GM13976 (cell line): ENCODE measurements at regions not wholly inside any gene's neighbourhood (a gene's known extent, or its start where the extent isn't known, plus 50 kb on each side); places are given as distances from the start of the nearest gene placed in this dataset.

ENCODE experiments used
- DNase-seq: peaks from one replicate; pipeline ENCODE4 v3.0.0; 2012; ENCODE audit warnings: low spot score
- in situ Hi-C: fragments of 300-500 bp; cut with MboI; formaldehyde crosslinking; loops from one replicate; pipeline ENCODE4 v1.12.0; 2022; ENCODE audit warnings: low sequenced_read_pairs, mixed read lengths, inconsistent platforms; ENCODE audit not compliant: unreplicated experiment
- TF ChIP-seq, protein P1 (sequence below): IDR thresholded peaks from 2 replicates; pipeline ENCODE4 v1.5.1; 2012; ENCODE audit warnings: borderline replicate concordance, mild to moderate bottlenecking; ENCODE audit not compliant: insufficient read depth; ENCODE audit errors: extremely low read depth, missing control alignments, control extremely low read depth

DNA sequence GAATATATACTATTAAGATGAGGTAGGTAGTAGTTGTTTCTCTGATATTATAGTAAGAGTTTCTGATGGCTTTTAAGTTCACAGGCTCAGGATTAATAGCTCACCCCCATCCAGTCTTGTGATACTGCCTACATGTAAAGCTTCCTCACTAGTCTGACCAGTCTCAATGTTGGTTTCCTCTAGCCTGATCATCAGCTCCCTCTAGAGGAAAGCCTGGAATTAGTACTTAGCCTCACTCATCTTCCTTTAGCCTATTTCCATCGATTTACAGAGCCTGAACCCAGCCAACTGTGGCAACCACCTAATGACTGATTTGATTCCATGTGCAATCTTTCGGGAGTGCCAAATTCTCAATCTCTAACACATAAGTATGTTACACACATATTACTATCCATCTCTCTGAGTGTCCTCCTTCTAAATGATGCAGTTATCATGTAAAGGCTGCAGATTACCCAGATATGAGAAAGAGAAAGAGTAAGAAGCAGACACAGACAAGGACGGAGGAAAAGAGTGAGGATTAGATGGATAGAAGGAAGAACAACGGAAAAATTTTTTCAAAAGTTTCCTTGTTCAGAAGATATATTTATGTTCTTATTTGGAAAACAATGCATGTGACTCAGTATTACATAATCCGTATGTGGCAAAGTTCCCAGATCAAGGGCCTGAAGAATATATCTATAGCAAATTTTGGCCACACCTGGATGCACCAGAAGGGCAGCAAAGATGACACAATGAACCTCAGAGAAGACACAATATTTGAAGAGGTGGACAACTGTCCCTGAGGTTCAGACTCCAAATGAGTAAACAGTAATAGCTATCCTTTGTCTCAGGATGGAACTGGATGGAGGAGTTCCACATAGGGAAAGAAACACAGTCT is 333.7 kb downstream of the ELAVL2 start:
- in situ Hi-C loops: no loop called here
- TF ChIP-seq, protein P1, sequence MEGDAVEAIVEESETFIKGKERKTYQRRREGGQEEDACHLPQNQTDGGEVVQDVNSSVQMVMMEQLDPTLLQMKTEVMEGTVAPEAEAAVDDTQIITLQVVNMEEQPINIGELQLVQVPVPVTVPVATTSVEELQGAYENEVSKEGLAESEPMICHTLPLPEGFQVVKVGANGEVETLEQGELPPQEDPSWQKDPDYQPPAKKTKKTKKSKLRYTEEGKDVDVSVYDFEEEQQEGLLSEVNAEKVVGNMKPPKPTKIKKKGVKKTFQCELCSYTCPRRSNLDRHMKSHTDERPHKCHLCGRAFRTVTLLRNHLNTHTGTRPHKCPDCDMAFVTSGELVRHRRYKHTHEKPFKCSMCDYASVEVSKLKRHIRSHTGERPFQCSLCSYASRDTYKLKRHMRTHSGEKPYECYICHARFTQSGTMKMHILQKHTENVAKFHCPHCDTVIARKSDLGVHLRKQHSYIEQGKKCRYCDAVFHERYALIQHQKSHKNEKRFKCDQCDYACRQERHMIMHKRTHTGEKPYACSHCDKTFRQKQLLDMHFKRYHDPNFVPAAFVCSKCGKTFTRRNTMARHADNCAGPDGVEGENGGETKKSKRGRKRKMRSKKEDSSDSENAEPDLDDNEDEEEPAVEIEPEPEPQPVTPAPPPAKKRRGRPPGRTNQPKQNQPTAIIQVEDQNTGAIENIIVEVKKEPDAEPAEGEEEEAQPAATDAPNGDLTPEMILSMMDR: no peak
- DNase-seq: no peak

DNA sequence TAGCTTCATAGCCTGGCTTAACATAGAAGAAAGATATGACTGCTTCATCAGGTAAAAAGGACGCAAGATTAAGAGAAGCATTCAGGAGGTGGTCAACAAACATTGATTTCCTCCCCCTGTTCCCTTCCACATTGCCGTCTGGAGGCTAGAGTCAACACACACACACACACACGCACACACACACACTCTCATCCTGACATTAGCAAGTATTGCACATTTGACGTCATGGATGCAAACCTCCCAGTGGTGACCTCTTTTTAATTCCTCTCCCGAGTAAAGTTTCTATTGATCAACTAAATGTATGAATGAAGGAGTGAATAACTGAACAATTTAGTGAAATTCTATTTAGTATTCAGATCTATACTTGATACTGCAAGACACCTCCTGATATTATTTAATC is 332.8 kb downstream of the ELAVL2 start:
- DNase-seq: no peak
- TF ChIP-seq, protein P1: no peak
- in situ Hi-C loops: no loop called here

DNA sequence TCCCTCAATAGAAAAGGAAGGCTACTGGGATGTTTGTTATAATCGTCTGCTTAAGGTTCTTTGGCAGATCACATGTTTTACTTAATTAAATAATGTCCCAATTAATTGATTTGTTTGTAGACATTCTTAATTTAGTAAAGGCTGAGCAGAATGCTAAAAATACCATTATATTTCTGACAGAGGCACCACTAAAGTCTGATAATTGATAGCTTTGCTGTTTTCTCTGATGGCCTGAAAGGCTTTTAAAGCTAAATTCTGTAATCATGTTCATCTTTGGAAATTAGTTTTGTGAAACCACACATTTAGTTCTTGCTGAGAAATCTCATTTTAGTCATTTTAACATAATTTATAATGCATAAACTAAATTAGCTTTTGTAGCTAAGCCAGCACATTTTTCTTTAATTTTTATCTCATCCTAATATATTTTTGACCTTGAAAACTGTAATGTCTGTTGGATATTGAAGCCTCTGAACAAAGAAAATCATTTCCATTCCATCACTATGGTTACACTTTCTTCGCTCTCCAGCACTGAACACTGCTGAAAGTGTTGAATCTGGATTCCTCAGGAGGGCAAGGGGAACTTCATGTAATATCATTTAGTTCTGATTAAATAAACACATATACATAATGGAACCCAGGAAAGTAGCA is 329.4 kb downstream of the ELAVL2 start:
- in situ Hi-C loops: no loop called here
- TF ChIP-seq, protein P1: no peak
- no peak for DNase-seq

DNA sequence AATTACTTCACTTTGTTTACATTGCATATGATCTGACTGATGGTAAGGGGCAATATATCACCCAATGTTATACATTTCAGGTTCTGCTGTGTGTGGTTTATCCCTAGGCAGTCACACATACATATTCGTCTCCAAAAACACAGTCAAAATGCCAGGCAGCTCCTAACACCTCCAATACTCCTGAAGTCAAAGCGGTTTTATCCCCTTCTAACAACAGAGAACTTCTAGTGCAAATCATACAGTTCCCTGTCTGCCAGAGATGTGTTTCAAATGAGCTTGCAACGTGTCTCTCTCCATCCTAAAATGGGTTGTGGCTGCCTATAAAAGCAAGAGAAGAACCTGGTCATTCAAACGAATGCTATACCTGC is 328.9 kb downstream of the ELAVL2 start:
- TF ChIP-seq, protein P1: no peak
- in situ Hi-C loops: no loop called here

DNA sequence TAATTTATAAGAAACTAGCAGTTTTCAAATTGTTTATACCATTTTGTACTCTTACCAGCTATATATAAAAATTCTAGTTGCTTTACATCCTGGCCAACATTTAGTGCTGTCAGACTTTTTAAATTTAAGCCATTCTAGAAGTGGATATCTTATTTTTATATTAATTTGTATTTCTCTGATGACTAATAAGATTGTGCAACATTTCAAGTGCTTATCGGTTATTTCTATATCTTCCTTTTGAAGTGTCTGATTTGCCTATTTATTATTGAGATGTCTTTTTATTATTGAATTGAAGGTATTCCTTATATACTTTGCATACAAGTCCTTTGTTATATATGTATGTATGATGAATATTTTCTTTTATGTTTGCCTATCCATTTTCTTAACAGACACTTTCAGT is 324.0 kb downstream of the ELAVL2 start:
- no peak for DNase-seq
- TF ChIP-seq, protein P1: no peak
- in situ Hi-C loops: no loop called here

More for the DNA sequence above, 328.9 kb downstream of the ELAVL2 start:
- no peak for DNase-seq

DNA sequence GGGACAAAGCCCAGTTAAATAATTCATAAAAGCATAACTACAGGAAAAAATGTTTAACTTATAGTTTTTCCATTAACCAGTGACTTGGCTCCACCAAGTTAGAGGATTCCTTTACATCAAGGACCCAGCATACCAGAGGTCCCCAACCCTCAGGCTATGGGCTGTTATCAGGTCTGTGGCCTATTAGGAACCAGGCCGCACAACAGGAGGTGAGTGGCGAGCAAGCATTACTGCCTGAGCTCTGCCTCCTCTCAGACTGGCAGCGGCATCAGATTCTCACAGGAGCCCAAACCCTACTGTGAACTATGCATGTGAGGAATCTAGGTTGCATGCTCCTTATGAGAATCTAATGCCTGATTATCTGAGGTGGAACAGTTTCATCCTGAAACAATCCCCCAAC is 303.1 kb downstream of the ELAVL2 start:
- DNase-seq: no peak
- TF ChIP-seq, protein P1: no peak
- in situ Hi-C loops: no loop called here
